COLO829 (cell line): ENCODE measurements at regions not wholly inside any gene's neighbourhood (a gene's known extent, or its start where the extent isn't known, plus 50 kb on each side); places are given as distances from the start of the nearest gene placed in this dataset.

Experiments used
- DNase-seq: peaks from one replicate; pipeline ENCODE4 v3.0.0; 2012; ENCODE audit warnings: low spot score

DNA sequence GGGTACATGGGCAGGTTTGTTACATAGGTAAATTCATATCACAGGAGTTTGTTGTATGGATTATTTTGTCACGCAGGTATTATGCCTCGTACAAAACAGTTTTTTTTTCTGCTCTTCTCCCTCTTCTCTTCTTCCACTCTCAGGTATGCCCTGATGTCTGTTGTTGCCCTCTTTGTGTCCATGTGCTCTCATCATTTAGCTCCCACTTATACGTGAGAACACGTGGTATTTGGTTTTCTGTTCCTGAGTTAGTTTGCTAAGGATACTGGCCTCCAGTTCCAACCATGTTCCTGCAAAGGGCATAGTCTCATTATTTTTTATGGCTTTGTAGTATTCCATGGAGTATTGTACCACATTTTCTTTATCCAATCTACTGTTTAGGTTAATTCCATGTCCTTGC is 65.7 kb downstream of the UNC5CL start:
- DNase-seq, result no peak

DNA sequence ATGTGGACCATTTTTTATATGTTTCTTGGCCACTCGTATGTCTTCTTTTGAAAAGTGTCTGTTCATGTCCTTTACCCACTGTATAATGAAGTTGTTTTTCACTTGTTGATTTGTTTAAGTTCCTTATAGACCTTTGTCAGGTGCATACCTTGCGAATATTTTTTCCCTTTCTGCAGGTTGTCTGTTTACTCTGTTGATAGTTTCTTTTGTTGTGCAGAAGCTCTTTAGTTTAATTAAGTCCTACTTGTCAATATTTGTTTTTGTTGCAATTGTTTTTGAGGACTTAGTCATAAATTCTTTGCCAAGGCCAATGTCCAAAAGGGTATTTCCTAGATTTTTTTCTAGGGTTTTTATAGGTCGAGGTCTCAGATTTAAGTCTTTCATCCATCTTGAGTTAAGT is 66.2 kb downstream of the UNC5CL start:
- DNase-seq, result no peak

DNA sequence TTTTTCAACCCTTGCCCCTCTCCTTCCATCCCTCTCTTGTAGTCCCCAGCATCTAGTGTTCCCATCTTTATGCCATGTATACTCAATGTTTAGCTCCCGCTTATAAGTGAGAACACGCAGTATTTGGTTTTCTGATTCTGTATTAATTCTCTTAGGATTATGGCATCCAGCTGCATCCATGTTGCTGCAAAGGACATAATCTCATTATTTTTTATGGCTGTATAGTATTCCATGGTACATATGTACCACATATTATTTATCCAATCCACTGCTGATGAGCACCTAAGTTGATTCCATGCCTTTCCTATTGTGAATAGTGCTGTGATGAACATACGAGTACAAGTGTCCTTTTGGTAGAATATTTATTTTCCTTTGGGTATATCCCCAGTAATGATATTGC is 66.8 kb downstream of the UNC5CL start:
- DNase-seq, result no peak

- DNase-seq, result no peak
Measured at GRCh38 chr6:40968620-40969164, 70.3 kb downstream of the UNC5CL start.

GRCh38 chr6:40966860-40967259 is 72.2 kb downstream of the UNC5CL start:
- DNase-seq, result no peak

- DNase-seq, result no peak
Measured at GRCh38 chr6:40965046-40965445, 74.0 kb downstream of the UNC5CL start.

DNA sequence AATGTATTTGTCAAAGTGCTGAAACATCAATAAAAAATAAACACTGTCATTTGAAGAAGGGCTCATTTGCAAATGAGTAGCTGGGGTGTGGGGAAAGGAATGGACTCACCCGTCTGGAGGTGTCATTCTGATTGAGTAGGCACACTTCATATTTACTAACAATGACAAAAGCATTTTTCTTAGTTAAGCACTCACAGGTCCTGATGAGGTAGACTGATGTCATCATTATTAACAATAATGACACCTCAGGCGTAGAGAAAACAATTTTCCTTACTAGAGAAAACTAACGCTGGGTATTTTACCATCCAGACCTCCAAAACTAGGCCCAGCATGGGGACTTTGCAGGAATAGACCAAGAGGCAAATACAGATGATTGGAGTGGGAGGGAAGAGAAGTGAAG is 76.0 kb downstream of the UNC5CL start:
- no peak for DNase-seq

DNA sequence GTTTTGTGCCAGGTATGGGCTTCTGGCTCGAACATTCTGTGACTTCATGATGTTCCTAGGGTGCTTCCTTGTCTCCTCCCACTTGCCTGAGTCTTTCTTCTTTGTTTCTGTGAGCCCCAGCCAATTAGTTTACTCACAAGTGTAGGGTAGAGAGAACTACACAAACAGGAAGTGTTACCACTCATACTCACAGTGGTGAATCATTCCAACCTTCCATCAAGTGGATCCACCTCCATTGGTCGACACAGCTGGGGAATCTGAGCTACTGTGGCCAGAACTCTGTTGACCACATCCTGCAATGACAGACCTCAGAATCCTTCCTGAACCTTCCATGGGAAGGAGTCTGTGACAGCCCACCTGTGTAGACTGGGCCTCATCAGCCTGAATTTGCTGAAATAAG is 76.8 kb downstream of the UNC5CL start:
- peak; percentile 29 for DNase-seq

GRCh38 chr6:40961831-40962230 is 77.2 kb downstream of the UNC5CL start:
- no peak for DNase-seq

GRCh38 chr6:40960742-40961430 is 78.1 kb downstream of the UNC5CL start:
- DNase-seq, result no peak

DNA sequence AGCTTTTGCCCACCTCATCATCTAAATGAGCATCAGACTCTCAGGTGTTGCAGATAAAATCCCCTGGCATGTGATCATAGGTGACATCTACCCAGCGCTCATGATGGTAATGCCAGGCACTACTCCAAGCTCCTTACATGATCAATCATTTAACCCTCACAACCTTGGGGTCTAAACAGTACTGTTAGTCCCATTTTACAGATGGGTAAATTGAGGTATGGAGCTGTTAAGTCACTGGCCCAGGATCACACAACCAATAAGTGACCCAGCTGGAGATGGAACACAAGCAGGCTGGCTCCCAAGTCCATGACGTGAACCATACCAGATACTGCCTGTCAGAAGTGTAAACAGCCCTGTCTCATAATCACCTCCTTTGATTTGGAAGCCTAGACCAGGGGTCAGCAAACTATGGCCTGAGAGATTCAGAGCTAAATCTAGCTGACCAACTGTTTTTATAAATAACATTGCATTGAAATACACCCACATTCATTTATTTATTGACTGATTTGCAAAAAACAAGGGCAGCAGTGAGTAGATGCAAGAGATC is 79.2 kb downstream of the UNC5CL start:
- DNase-seq, result no peak

GRCh38 chr6:40958738-40959137 is 80.3 kb downstream of the UNC5CL start:
- no peak for DNase-seq

GRCh38 chr6:40957616-40958492 is 81.2 kb downstream of the UNC5CL start:
- no peak for DNase-seq

DNA sequence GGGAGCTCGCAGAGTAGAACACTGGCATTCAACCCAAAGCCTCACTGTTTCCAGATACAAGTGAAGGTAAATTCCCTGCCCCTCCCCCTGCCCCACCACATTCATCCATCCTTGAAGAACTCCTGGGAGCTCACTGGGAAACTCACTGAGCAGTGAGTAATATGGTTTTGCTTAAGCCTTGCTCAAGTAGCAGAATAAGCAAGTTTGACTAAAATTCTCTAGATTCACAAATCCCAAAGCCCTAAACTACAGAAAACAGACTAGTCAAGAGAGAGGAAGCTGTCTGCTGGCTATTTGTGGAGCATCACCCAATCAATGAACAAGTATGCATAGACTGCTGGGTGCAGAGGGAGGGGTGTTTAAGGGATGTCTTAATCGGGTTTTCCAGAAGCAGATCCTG is 82.1 kb downstream of the UNC5CL start:
- no peak for DNase-seq

DNA sequence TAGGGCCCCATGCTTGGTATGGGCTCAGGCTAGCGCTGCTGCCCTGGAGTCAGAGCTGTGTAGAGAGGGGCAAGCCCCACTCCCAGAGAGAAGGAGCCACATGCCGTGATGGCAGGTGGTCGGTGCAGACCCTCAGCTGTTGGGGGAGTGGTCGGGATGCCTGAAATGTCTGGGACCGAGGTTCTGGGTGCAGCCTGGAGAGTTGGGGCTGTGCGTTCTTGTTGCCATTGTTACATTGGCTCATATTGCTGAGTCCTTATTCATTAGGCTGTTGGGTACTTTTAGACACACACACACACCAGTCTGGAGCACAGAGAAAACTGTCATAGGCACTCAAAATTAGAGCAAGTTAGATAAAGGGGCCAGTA is 83.9 kb downstream of the UNC5CL start:
- no peak for DNase-seq

DNA sequence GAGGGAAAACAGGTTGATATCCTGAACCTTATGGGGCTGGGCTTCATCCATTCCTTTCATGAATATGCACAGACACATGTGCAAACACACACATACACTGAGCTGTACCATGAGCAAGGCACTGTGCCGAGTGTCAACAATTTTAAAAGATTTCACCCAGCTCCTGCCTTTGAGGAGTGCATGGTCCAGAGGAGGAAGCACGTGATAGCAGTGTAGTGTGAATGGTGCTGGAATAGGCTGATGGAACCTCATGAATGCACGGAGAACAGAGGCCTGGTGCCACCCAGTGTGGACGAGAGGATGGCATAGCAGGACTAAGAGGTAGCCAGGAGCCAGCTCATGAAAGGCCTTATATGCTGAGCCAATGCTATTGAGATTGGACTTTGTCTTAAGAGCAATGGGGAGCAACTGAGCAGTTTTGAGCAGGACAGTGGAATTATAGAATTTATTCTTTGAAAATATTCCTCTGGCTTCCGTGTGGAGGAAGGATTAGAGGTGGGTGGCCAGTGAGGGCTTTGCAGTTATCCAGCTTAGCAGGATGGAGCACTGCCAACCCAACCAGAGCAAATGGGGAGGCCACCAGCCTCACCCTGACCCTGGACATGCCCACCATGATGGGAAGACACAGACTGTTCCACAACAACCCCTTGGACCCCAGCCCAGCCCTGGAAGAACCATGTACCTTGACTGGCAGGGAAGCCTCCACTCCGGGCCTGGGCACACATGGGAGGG is 84.4 kb downstream of the UNC5CL start:
- DNase-seq, result no peak

DNA sequence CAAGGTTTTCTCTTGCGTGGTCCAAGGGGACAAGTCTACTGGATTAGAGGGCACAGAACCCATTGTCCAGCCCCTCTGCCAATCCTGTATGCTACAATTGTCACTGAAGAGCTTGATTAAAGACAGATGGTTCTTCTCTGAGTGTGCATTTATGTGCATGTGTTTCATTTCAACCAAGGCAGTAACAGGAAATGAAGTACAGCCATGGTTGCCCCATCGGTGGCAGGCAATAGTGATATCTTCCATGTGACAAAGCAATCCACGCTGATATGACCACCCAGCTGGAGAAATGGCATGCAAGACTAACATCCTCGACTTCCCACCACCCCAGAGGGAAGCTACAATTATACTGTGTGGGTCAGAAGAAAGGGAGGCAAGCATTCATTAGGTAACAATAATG is 85.5 kb downstream of the UNC5CL start:
- no peak for DNase-seq

DNA sequence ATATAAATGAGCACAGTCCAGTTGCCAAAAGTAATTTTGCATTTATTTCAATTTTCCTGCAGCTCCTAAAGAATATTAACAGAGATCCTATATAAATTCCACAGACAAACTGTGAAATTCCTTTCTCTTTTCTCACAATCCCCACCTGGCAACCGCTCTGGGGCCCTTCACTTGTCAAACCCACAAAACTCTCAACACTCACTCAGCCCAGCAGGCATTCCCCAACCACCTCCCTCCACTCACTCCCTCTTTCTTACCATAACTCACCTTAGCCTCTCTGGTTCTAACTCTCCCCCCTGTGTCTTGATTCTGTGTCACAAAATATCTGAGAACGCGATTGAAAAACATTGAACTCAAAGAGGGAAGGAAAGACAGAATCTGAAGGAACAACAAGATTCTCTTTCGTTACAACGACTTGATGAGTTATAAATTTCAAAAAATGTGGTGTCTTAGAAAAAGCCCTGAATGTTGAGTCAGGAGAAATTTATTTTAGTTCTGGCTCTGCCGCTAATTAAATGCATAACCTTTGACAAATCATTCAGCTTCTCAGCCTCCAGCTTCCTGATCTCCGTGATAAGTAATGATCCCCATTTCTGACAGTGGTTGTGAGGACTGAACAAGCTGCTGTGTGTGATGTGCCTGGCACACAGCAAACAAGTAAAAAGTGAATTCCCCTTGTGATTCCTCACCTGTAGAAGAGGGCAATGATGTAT is 87.9 kb downstream of the UNC5CL start:
- DNase-seq, result no peak

DNA sequence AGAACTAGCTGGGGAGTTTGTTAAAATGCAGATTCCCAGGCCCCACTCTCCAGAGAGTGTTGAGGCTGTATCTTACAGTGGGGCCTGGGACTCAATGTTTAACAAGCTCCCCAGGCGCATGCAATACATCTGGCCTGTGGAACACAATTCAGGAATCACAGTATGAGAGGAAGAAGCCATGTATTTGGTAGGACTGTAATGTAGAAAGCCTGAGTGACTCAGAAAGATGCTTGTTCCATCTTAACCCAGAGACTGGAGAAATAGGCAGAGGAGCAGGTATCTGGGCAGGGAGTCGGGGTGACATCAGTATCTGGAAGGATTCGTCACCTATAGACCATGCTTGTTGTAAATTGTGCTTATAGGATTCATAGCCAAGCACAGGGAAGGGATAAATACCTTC is 90.5 kb downstream of the UNC5CL start:
- no peak for DNase-seq

DNA sequence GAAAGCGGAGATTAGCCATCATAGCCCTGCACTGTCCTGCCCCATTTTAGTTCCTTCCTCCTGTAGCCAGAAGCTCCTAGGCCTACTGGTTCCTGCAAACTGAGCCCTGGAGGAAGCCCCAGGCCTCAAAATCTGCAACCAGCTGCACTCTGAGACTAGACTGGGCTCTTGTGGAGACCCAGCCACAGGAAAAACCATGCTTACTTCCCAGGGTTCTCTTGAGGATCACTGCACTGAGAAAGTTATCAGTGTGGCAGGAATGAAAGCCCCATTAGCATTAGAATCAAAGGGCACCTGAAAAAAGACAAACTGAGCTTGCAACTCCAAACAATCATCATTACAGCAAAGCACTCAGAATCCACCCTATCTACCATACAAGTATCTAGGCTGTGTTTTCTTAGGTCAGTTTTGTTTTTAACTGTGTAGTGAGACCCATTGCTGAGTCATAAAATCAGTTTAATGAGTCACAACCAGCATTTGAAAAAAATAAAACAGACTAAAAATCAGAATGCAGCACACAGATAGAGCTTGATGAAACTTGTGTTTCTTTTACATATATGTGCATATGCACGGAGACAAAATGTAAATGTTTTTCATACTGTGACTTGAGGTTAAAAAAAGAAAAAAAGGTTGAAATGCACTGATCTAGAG is 91.0 kb downstream of the UNC5CL start:
- no peak for DNase-seq

- DNase-seq, result no peak
Measured at GRCh38 chr6:40946738-40947301, 92.2 kb downstream of the UNC5CL start.
